Vagina (tissue), 2 donors: ENCODE measurements at regions not wholly inside any gene's neighbourhood (a gene's known extent, or its start where the extent isn't known, plus 50 kb on each side); places are given as distances from the start of the nearest gene placed in this dataset.

Experiments
- DNase-seq, 2 donors: peaks; one replicate each; pipeline ENCODE4 v3.0.0-alpha.2; 2017; ENCODE audit errors: extremely low spot score in 2 of 2
- H3K27ac ChIP-seq: fragments of 200-600 bp; sonication (generic); one replicate; pipeline ENCODE4 v1.5.1; 2019
- H3K27me3 ChIP-seq: fragments of 200-600 bp; sonication (generic); one replicate; pipeline ENCODE4 v1.5.1; 2019
- H3K36me3 ChIP-seq, 2 donors: fragments of 200-600 bp; sonication (generic); one replicate each; pipeline ENCODE4 v1.5.1; 2017 to 2019
- H3K4me1 ChIP-seq: fragments of 200-600 bp; sonication (generic); one replicate; pipeline ENCODE4 v1.5.1; 2019
- H3K4me3 ChIP-seq, 2 donors: fragments of 200-600 bp; sonication (generic); 1 replicate in 1 of 2; 2 replicates in 1 of 2; pipeline ENCODE4 v1.5.1; 2016 to 2019
- H3K9me3 ChIP-seq: fragments of 200-600 bp; sonication (generic); one replicate; pipeline ENCODE4 v1.5.1; 2019
- CTCF ChIP-seq, 3 experiments: fragments of 450-650 bp in 2 of 3; fragments of 200-600 bp in 1 of 3; sonication (generic) in 1 of 3; IDR thresholded peaks; one replicate each; pipeline ENCODE4 v1.5.1; 2017 to 2019; ENCODE audit warnings: antibody characterized with exemption in 3 of 3, mild to moderate bottlenecking in 2 of 3, moderate library complexity in 2 of 3
- POLR2A ChIP-seq, 2 donors: fragments of 450-650 bp; IDR thresholded peaks; one replicate each; pipeline ENCODE4 v1.6.1; 2017; ENCODE audit warnings: antibody characterized with exemption in 2 of 2, mild to moderate bottlenecking in 2 of 2, moderate library complexity in 2 of 2
- POLR2AphosphoS5 ChIP-seq, 2 donors: sonication (generic); formaldehyde crosslinking; IDR thresholded peaks; one replicate each; pipeline ENCODE4 v1.9.0; 2017; ENCODE audit warnings: antibody characterized with exemption in 2 of 2, mild to moderate bottlenecking in 2 of 2, low read depth in 1 of 2; ENCODE audit not compliant: insufficient read depth in 1 of 2
- intact Hi-C: fragments of 100-400 bp; cut with DNase I; formaldehyde crosslinking; loops from one replicate; pipeline ENCODE4 v1.15.1; 2023

GRCh38 chr3:10758304-10759037 lies 57.6 kb upstream of the SLC6A11 start:
- peaks cover 4% of the 10 kb centered on the region for H3K27me3 ChIP-seq
- intact Hi-C loops, result no loop called here
- H3K36me3 ChIP-seq, result no peaks in the 10 kb centered on the region
- no peaks in the 10 kb centered on the region for H3K9me3 ChIP-seq
- no peak overlapping the region for H3K27ac ChIP-seq
- no peak overlapping the region for H3K4me3 ChIP-seq
- no peaks in the 10 kb centered on the region for H3K4me1 ChIP-seq
- TF ChIP-seq CTCF (IDR thresholded peaks at IDR 0.05), result peak in 2 of 3 experiments; percentile 51 to 59
- TF ChIP-seq POLR2A (IDR thresholded peaks at IDR 0.05), result no peak
- DNase-seq, result no peak

GRCh38 chr3:10759495-10759894 lies 56.5 kb upstream of the SLC6A11 start:
- no peak for TF ChIP-seq CTCF (IDR thresholded peaks at IDR 0.05)
- TF ChIP-seq POLR2A (IDR thresholded peaks at IDR 0.05), result no peak
- TF ChIP-seq POLR2AphosphoS5 (IDR thresholded peaks at IDR 0.05; ENCODE audit: insufficient read depth in 1 of 2, low read depth in 1 of 2), result no peak
- no peak for DNase-seq
- Histone ChIP-seq H3K4me3 (no peak overlapping the region), H3K36me3 (no peaks in the 10 kb centered on the region), H3K27ac (no peak overlapping the region), H3K4me1 (no peaks in the 10 kb centered on the region), H3K9me3 (no peaks in the 10 kb centered on the region), H3K27me3 (peaks cover 4% of the 10 kb centered on the region)
- intact Hi-C loops, result no loop called here

- H3K4me3 ChIP-seq, result no peak overlapping the region
- H3K27me3 ChIP-seq, result peaks cover 4% of the 10 kb centered on the region
- no peaks in the 10 kb centered on the region for H3K9me3 ChIP-seq
- no peak for TF ChIP-seq POLR2A (IDR thresholded peaks at IDR 0.05)
- no peak for TF ChIP-seq POLR2AphosphoS5 (IDR thresholded peaks at IDR 0.05; ENCODE audit: insufficient read depth in 1 of 2, low read depth in 1 of 2)
- TF ChIP-seq CTCF (IDR thresholded peaks at IDR 0.05), result no peak
- no peaks in the 10 kb centered on the region for H3K36me3 ChIP-seq
- intact Hi-C loops, result no loop called here
- H3K27ac ChIP-seq, result no peak overlapping the region
- no peaks in the 10 kb centered on the region for H3K4me1 ChIP-seq
- DNase-seq, result no peak
Measured at GRCh38 chr3:10760199-10760598, 55.8 kb upstream of the SLC6A11 start.

- peaks cover 4% of the 10 kb centered on the region for H3K27me3 ChIP-seq
- H3K4me3 ChIP-seq, result no peak overlapping the region
- no peaks in the 10 kb centered on the region for H3K4me1 ChIP-seq
- no peak for TF ChIP-seq POLR2A (IDR thresholded peaks at IDR 0.05)
- TF ChIP-seq CTCF (IDR thresholded peaks at IDR 0.05), result no peak
- H3K27ac ChIP-seq, result no peak overlapping the region
- H3K9me3 ChIP-seq, result no peaks in the 10 kb centered on the region
- H3K36me3 ChIP-seq, result no peaks in the 10 kb centered on the region
- DNase-seq, result no peak
- intact Hi-C loops, result no loop called here
Measured at GRCh38 chr3:10761583-10761982, 54.4 kb upstream of the SLC6A11 start.

- Histone ChIP-seq H3K4me3 (no peak overlapping the region), H3K36me3 (no peaks in the 10 kb centered on the region), H3K4me1 (no peaks in the 10 kb centered on the region), H3K27me3 (peaks cover 4% of the 10 kb centered on the region), H3K9me3 (no peaks in the 10 kb centered on the region), H3K27ac (no peak overlapping the region)
- TF ChIP-seq POLR2A (IDR thresholded peaks at IDR 0.05), result no peak
- no peak for TF ChIP-seq POLR2AphosphoS5 (IDR thresholded peaks at IDR 0.05; ENCODE audit: insufficient read depth in 1 of 2, low read depth in 1 of 2)
- TF ChIP-seq CTCF (IDR thresholded peaks at IDR 0.05), result no peak
- intact Hi-C loops, result no loop called here
- DNase-seq, result no peak
Measured at GRCh38 chr3:10762116-10762515, 53.9 kb upstream of the SLC6A11 start.
